GM12878 (cell line): ENCODE measurements at regions not wholly inside any gene's neighbourhood (a gene's known extent, or its start where the extent isn't known, plus 50 kb on each side); places are given as distances from the start of the nearest gene placed in this dataset.

ENCODE experiments used
- ATAC-seq: fragments of 200-7000 bp; cut with Tn5 transposase; 3 replicates; pipeline ENCODE4 v1.9.1; 2020; ENCODE audit warnings: mild to moderate bottlenecking, moderate library complexity
- BruUV-seq: library from RNA; stranded (reverse); fragments of 400-500 nt; replicated peaks from 2 replicates; lab custom pipeline; 2021; lab: Mats Ljungman, UMichigan
- CTCF ChIA-PET: fragments of 300-600 bp; sonication (Branson Sonifier 250); formaldehyde crosslinking; extraction: SDS; loops from one replicate; lab custom pipeline; 2021; ENCODE audit warnings: inconsistent platforms; lab: Yijun Ruan, JAX
- POLR2A ChIA-PET: fragments of 350-600 bp; formaldehyde crosslinking; extraction: SDS; loops from one replicate; lab custom pipeline; 2021; ENCODE audit warnings: inconsistent platforms; lab: Charles Lee
- RAD21 ChIA-PET: fragments of 300-600 bp; sonication (Branson Sonifier 250); formaldehyde crosslinking; loops from one replicate; lab custom pipeline; 2023; ENCODE audit warnings: antibody characterized with exemption; ENCODE audit not compliant: unreplicated experiment; lab: Charles Lee
- SMC1A ChIA-PET: fragments of 300-600 bp; sonication (Branson Sonifier 250); formaldehyde crosslinking; loops from one replicate; lab custom pipeline; 2023; ENCODE audit not compliant: unreplicated experiment, uncharacterized antibody; lab: Charles Lee
- DNase-seq: peaks from one replicate; pipeline ENCODE4 v3.0.0-alpha.2; 2011; ENCODE audit warnings: low read depth, low spot score
- FAIRE-seq: peaks from 3 replicates; lab custom pipeline; 2011; peaks lifted over from hg19 to GRCh38; lab: Jason Lieb, UNC
- H2AFZ ChIP-seq: 2 replicates; pipeline ENCODE4 v1.6.0; 2011; ENCODE audit warnings: low read depth, low read length, control low read depth; ENCODE audit not compliant: control insufficient read depth
- H3K27ac ChIP-seq: 2 replicates; pipeline ENCODE4 v1.5.1; 2011; ENCODE audit warnings: control low read depth; ENCODE audit not compliant: control insufficient read depth, insufficient read depth
- H3K27me3 ChIP-seq, 2 experiments: replicated peaks in 1 of 2; 2 replicates each; pipeline versions ENCODE4 v1.6.0 to v1.6.1; 2011; ENCODE audit warnings: low read length in 1 of 2; ENCODE audit not compliant: control insufficient read depth in 2 of 2, insufficient read depth in 2 of 2
- H3K36me3 ChIP-seq, 2 experiments: 2 replicates each; pipeline ENCODE4 v1.5.1; 2011; ENCODE audit warnings: low read length in 1 of 2; ENCODE audit not compliant: control insufficient read depth in 2 of 2, insufficient read depth in 2 of 2
- H3K4me1 ChIP-seq: 2 replicates; pipeline ENCODE4 v1.6.1; 2011; ENCODE audit warnings: mild to moderate bottlenecking, low read length, moderate library complexity, mixed read lengths; ENCODE audit not compliant: control insufficient read depth, insufficient read depth
- H3K4me2 ChIP-seq: 2 replicates; pipeline ENCODE4 v1.6.0; 2011; ENCODE audit warnings: control low read depth; ENCODE audit not compliant: control insufficient read depth, insufficient read depth
- H3K4me3 ChIP-seq: fragments of 200-600 bp; sonication (generic); 2 replicates; pipeline ENCODE4 v1.5.1; 2016
- H3K79me2 ChIP-seq: 2 replicates; pipeline ENCODE4 v1.6.0; 2011; ENCODE audit warnings: low read length; ENCODE audit not compliant: control insufficient read depth, insufficient read depth
- H3K9ac ChIP-seq: 2 replicates; pipeline ENCODE4 v1.8.0; 2011; ENCODE audit warnings: low read length, control low read depth, mixed read lengths; ENCODE audit not compliant: control insufficient read depth, insufficient read depth
- H3K9me3 ChIP-seq: replicated peaks from 3 replicates; pipeline ENCODE4 v1.5.1; 2011; ENCODE audit warnings: mild to moderate bottlenecking, low read length; ENCODE audit not compliant: control insufficient read depth, insufficient read depth
- H4K20me1 ChIP-seq: 2 replicates; pipeline ENCODE4 v1.6.0; 2011; ENCODE audit not compliant: control insufficient read depth, insufficient read depth
- ATF7 ChIP-seq: fragments of 450-650 bp; IDR thresholded peaks from 2 replicates; pipeline ENCODE4 v1.6.1; 2016; ENCODE audit warnings: low read depth, mild to moderate bottlenecking
- BCL11A ChIP-seq: IDR thresholded peaks from 2 replicates; pipeline ENCODE4 v1.6.1; 2011; ENCODE audit warnings: low read depth, low read length
- CEBPZ ChIP-seq: fragments of 150-350 bp; IDR thresholded peaks from 2 replicates; pipeline ENCODE4 v1.6.1; 2016; ENCODE audit warnings: low read depth, low read length
- ESRRA ChIP-seq: IDR thresholded peaks from 2 replicates; pipeline ENCODE4 v1.6.1; 2012; ENCODE audit warnings: mild to moderate bottlenecking, low read length, improper control_type of control experiment
- ETV6 ChIP-seq, 2 experiments: fragments of 450-650 bp in 1 of 2; IDR thresholded peaks in 1 of 2; conservative IDR thresholded peaks in 1 of 2; 2 replicates each; pipeline ENCODE4 v1.6.1; 2014; ENCODE audit warnings: antibody characterized with exemption in 1 of 2, borderline replicate concordance in 1 of 2, low read depth in 1 of 2, mild to moderate bottlenecking in 1 of 2, moderate library complexity in 1 of 2
- HDAC6 ChIP-seq: fragments of 200-600 bp; sonication (generic); IDR thresholded peaks from one replicate; pipeline ENCODE4 v1.8.0; 2017; ENCODE audit warnings: antibody characterized with exemption; ENCODE audit not compliant: unreplicated experiment
- MLLT1 ChIP-seq: fragments of 450-650 bp; IDR thresholded peaks from 2 replicates; pipeline ENCODE4 v1.6.1; 2016; ENCODE audit warnings: mild to moderate bottlenecking
- MTA3 ChIP-seq: IDR thresholded peaks from 2 replicates; pipeline ENCODE4 v1.6.1; 2012; ENCODE audit warnings: low read length, inconsistent platforms, borderline replicate concordance
- RAD21 ChIP-seq: IDR thresholded peaks from 2 replicates; pipeline ENCODE4 v1.6.1; 2011; ENCODE audit warnings: mild to moderate bottlenecking, low read depth, low read length, moderate library complexity; ENCODE audit not compliant: insufficient read depth
- RAD51 ChIP-seq: fragments of 450-650 bp; IDR thresholded peaks from 2 replicates; pipeline ENCODE4 v1.6.1; 2016; ENCODE audit warnings: moderate library complexity, mild to moderate bottlenecking, inconsistent platforms
- SIX5 ChIP-seq: IDR thresholded peaks from 2 replicates; pipeline ENCODE4 v1.6.1; 2011; ENCODE audit warnings: mild to moderate bottlenecking, low read depth, low read length, moderate library complexity; ENCODE audit not compliant: severe bottlenecking
- WRNIP1 ChIP-seq: IDR thresholded peaks from 2 replicates; pipeline ENCODE4 v1.6.1; 2011; ENCODE audit warnings: low read depth, low read length, improper control_type of control experiment, borderline replicate concordance
- ZBTB40 ChIP-seq: fragments of 450-650 bp; IDR thresholded peaks from 2 replicates; pipeline ENCODE4 v1.6.1; 2016; ENCODE audit warnings: mild to moderate bottlenecking, moderate library complexity, borderline replicate concordance
- ZNF384 ChIP-seq: IDR thresholded peaks from 2 replicates; pipeline ENCODE4 v1.6.1; 2012; ENCODE audit warnings: low read depth, mild to moderate bottlenecking, low read length, improper control_type of control experiment, borderline replicate concordance
- ZZZ3 ChIP-seq: IDR thresholded peaks from 2 replicates; pipeline ENCODE4 v1.6.1; 2011; ENCODE audit warnings: low read depth; ENCODE audit not compliant: control insufficient read depth, insufficient read length
- in situ Hi-C: fragments of 300-500 bp; cut with MboI; formaldehyde crosslinking; loops from 9 replicates; pipeline ENCODE4 v1.14.3; 2018; ENCODE audit warnings: mixed read lengths
- intact Hi-C: fragments of 100-400 bp; cut with micrococcal nuclease; formaldehyde crosslinking; loops from one replicate; pipeline ENCODE4 v1.14.2; 2022; ENCODE audit not compliant: unreplicated experiment

GRCh38 chr6:140653506-140653905 is 1279.1 kb upstream of the CITED2 start:
- no peak overlapping the region for H3K4me3 ChIP-seq
- no peak for ATAC-seq
- POLR2A ChIA-PET: no interaction called here

More at GRCh38 chr6:140653506-140653905, 1279.1 kb upstream of the CITED2 start:
- no peak for TF ChIP-seq RAD51
- TF ChIP-seq CEBPZ: no peak
- no peak for TF ChIP-seq WRNIP1
- no peak for TF ChIP-seq MLLT1
- TF ChIP-seq ZBTB40: no peak
- TF ChIP-seq HDAC6: no peak
- no peak for TF ChIP-seq BCL11A
- no peak for TF ChIP-seq MTA3
- no peak for TF ChIP-seq ETV6 (conservative IDR thresholded peaks at IDR 0.05 in 1 of 2, IDR thresholded peaks at IDR 0.05 in 1 of 2; ENCODE audit: borderline replicate concordance in 1 of 2, low read depth in 1 of 2)
- TF ChIP-seq RAD21: no peak
- TF ChIP-seq ESRRA: no peak
- TF ChIP-seq ZZZ3: no peak
- TF ChIP-seq SIX5: no peak
- no peak for TF ChIP-seq ATF7
- no peak for TF ChIP-seq ZNF384
- TF ChIP-seq, all 136 proteins: peak for 0
- H3K4me2 ChIP-seq: no peak overlapping the region
- H3K27ac ChIP-seq: no peak overlapping the region
- H3K27me3 ChIP-seq: no peaks in the 10 kb centered on the region
- no peaks in the 10 kb centered on the region for H3K36me3 ChIP-seq
- intact Hi-C loops (no loop called here), in situ Hi-C loops (no loop called here)
- ChIA-PET CTCF (no interaction called here), RAD21 (no interaction called here), SMC1A (no interaction called here)
- H3K4me1 ChIP-seq: no peaks in the 10 kb centered on the region
- no peaks in the 10 kb centered on the region; the same call in 2 of the 3 replicates for H3K9me3 ChIP-seq
- no peak overlapping the region for H2AFZ ChIP-seq
- FAIRE-seq: no peak
- no TSS peak for BruUV-seq
- no peaks in the 10 kb centered on the region for H3K79me2 ChIP-seq
- no peaks in the 10 kb centered on the region for H4K20me1 ChIP-seq
- no peak overlapping the region for H3K9ac ChIP-seq
- DNase-seq: no peak
